Panc1 (cell line): ENCODE measurements at regions not wholly inside any gene's neighbourhood (a gene's known extent, or its start where the extent isn't known, plus 50 kb on each side); places are given as distances from the start of the nearest gene placed in this dataset.

ENCODE experiments used
- ATAC-seq: fragments of 200-7000 bp; cut with Tn5 transposase; 2 replicates; pipeline ENCODE4 v1.9.1; 2020; ENCODE audit warnings: mild to moderate bottlenecking, moderate library complexity
- BruUV-seq: library from RNA; stranded (reverse); fragments of 400-500 nt; replicated peaks from 2 replicates; lab custom pipeline; 2021; lab: Mats Ljungman, UMichigan
- CTCF ChIA-PET: fragments of 300-600 bp; sonication (Branson Sonifier 250); formaldehyde crosslinking; loops from one replicate; lab custom pipeline; 2022; ENCODE audit warnings: antibody characterized with exemption; lab: Charles Lee
- POLR2A ChIA-PET: fragments of 300-600 bp; sonication (Branson Sonifier 250); formaldehyde crosslinking; loops from one replicate; lab custom pipeline; 2022; ENCODE audit warnings: antibody characterized with exemption; lab: Charles Lee
- DNase-seq: peaks from one replicate; pipeline ENCODE4 v3.0.0-alpha.2; 2010; ENCODE audit warnings: low read depth, low spot score
- H3K27ac ChIP-seq: 2 replicates; pipeline ENCODE4 v1.5.1; 2011; ENCODE audit warnings: mild to moderate bottlenecking, low read length, inconsistent platforms
- H3K27me3 ChIP-seq: fragments of 200-500 bp; sonication (Bioruptor generic); 2 replicates; pipeline ENCODE4 v1.6.0; 2014; ENCODE audit warnings: low read length, inconsistent platforms; ENCODE audit not compliant: control insufficient read depth, insufficient read depth
- H3K36me3 ChIP-seq: fragments of 200-500 bp; sonication (Bioruptor generic); 2 replicates; pipeline ENCODE4 v1.5.1; 2014; ENCODE audit warnings: inconsistent platforms, mild to moderate bottlenecking, low read length, moderate library complexity; ENCODE audit not compliant: control insufficient read depth, insufficient read depth
- H3K4me1 ChIP-seq: 2 replicates; pipeline ENCODE4 v1.5.1; 2011; ENCODE audit warnings: inconsistent platforms, mild to moderate bottlenecking, low read length, moderate library complexity; ENCODE audit not compliant: control insufficient read depth, insufficient read depth
- H3K4me3 ChIP-seq, 2 experiments: 2 replicates each; pipeline ENCODE4 v1.5.1; 2011 to 2012; ENCODE audit warnings: low read depth in 2 of 2, low read length in 2 of 2, mild to moderate bottlenecking in 2 of 2, inconsistent platforms in 1 of 2, moderate library complexity in 1 of 2
- H3K9me3 ChIP-seq: fragments of 200-500 bp; sonication (Bioruptor generic); 2 replicates; pipeline ENCODE4 v1.5.1; 2014; ENCODE audit warnings: low read depth, mild to moderate bottlenecking, inconsistent platforms, low read length, moderate library complexity; ENCODE audit not compliant: control insufficient read depth, insufficient read depth
- CTCF ChIP-seq: fragments of 450-650 bp; IDR thresholded peaks from 2 replicates; pipeline ENCODE4 v1.5.1; 2017; ENCODE audit warnings: mild to moderate bottlenecking
- POLR2AphosphoS5 ChIP-seq: IDR thresholded peaks from 2 replicates; pipeline ENCODE4 v1.6.1; 2012; ENCODE audit warnings: mild to moderate bottlenecking, low read depth, low read length, moderate library complexity
- REST ChIP-seq, 2 experiments: IDR thresholded peaks; 2 replicates each; pipeline ENCODE4 v1.6.1; 2011 to 2012; ENCODE audit warnings: low read depth in 2 of 2, control low read depth in 1 of 2, low read length in 1 of 2, mild to moderate bottlenecking in 1 of 2, moderate library complexity in 1 of 2; ENCODE audit not compliant: insufficient read depth in 1 of 2
- SIN3A ChIP-seq: IDR thresholded peaks from 2 replicates; pipeline ENCODE4 v1.6.1; 2012; ENCODE audit warnings: low read depth, mild to moderate bottlenecking, low read length, moderate library complexity, borderline replicate concordance; ENCODE audit not compliant: insufficient read depth
- TCF7L2 ChIP-seq: IDR thresholded peaks from 2 replicates; pipeline ENCODE4 v1.6.1; 2011; ENCODE audit warnings: mild to moderate bottlenecking, low read depth, low read length, inconsistent platforms
- in situ Hi-C: cut with HindIII; loops from 2 replicates; pipeline ENCODE4 v1.10.0; 2016; ENCODE audit warnings: low sequenced_read_pairs, low pct_unique_long_range_greater_than_20kb
- intact Hi-C: fragments of 100-400 bp; cut with micrococcal nuclease; formaldehyde crosslinking; loops from one replicate; pipeline ENCODE4 v1.10.0; 2022; ENCODE audit not compliant: unreplicated experiment

DNA sequence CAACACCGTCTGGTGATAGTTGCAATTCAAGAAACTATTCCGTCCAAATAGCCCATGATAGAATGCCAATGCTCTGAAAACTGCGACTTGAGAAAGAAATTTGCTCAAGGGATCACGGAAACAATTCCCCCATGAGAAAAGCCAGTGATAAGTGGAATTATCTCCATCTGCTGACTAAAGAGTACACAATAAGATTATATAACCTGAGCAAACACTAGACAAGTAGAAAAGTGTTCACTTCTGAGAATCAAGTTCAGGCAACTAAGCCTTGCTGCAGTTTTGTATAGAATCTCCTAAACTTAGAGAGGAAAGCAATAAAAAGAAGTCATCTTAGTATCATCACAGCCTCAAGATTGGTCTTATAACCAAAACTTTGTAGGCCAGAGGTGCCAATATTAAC is 336.3 kb upstream of the NRXN1 start:
- ChIA-PET CTCF (no interaction called here), POLR2A (no interaction called here)

GRCh38 chr2:51350100-51350499 is 318.2 kb upstream of the NRXN1 start:
- TF ChIP-seq REST (IDR thresholded peaks at IDR 0.05; ENCODE audit: insufficient read depth in 1 of 2, low read depth in 2 of 2, low read length in 1 of 2), result no peak
- TF ChIP-seq SIN3A, result no peak
- TF ChIP-seq TCF7L2, result no peak
- TF ChIP-seq CTCF, result no peak
- TF ChIP-seq POLR2AphosphoS5, result no peak
- H3K9me3 ChIP-seq, result no peaks in the 10 kb centered on the region
- in situ Hi-C loops, result no loop called here
- no peaks in the 10 kb centered on the region for H3K27me3 ChIP-seq
- H3K4me1 ChIP-seq, result no peaks in the 10 kb centered on the region
- DNase-seq, result no peak
- no peak overlapping the region for H3K4me3 ChIP-seq
- H3K36me3 ChIP-seq, result no peaks in the 10 kb centered on the region
- ChIA-PET CTCF (no interaction called here), POLR2A (no interaction called here)
- no peak overlapping the region for H3K27ac ChIP-seq
- intact Hi-C loops, result no loop called here
- BruUV-seq, result no TSS peak
- ATAC-seq, result no peak

More for the DNA sequence above, 336.3 kb upstream of the NRXN1 start:
- no TSS peak for BruUV-seq
- Histone ChIP-seq H3K4me3 (no peak overlapping the region), H3K27ac (no peak overlapping the region), H3K36me3 (no peaks in the 10 kb centered on the region), H3K4me1 (no peaks in the 10 kb centered on the region), H3K27me3 (no peaks in the 10 kb centered on the region), H3K9me3 (no peaks in the 10 kb centered on the region)
- intact Hi-C loops (no loop called here), in situ Hi-C loops (no loop called here)
- TF ChIP-seq POLR2AphosphoS5 (no peak), REST (IDR thresholded peaks at IDR 0.05; ENCODE audit: insufficient read depth in 1 of 2, low read depth in 2 of 2, low read length in 1 of 2) (no peak), CTCF (no peak), SIN3A (no peak), TCF7L2 (no peak)
- ATAC-seq (no peak), DNase-seq (no peak)
